ENCODE measurements at regions not wholly inside any gene's neighbourhood (a gene's known extent, or its start where the extent isn't known, plus 50 kb on each side); places are given as distances from the start of the nearest gene placed in this dataset.

- no peak overlapping the region for H2AFZ ChIP-seq (ENCODE audit: low read depth, low read length)
- H3K4me3 ChIP-seq (replicated peaks in 1 of 3; ENCODE audit: insufficient read depth in 1 of 3, low read depth in 1 of 3, low read length in 3 of 3) = no peak overlapping the region
- no peaks in the 10 kb centered on the region for H3K27me3 ChIP-seq (ENCODE audit: control insufficient read depth in 2 of 2, insufficient read depth in 2 of 2, low read length in 2 of 2)
- peaks cover 22% of the 10 kb centered on the region for H3K4me1 ChIP-seq (ENCODE audit: control insufficient read depth, extremely low read depth, insufficient read depth, low read length)
- no peaks in the 10 kb centered on the region for H3K9me3 ChIP-seq (replicated peaks; ENCODE audit: control insufficient read depth, insufficient read depth, low read length)
- H3K9ac ChIP-seq (replicated peaks; ENCODE audit: extremely low read depth, insufficient read depth, low read length) = no peak overlapping the region
- no peak overlapping the region for H3K4me2 ChIP-seq (ENCODE audit: insufficient read depth, low read length)
- ChIA-PET POLR2A (no interaction called here), CTCF (interaction anchor here (0.6 to 1.1 kb wide), 5 partner anchors 11 to 164 kb away, joined by 3 to 5 read pairs (median 3); no protein-coding TSS in a partner anchor)
- no peak for FAIRE-seq
- dilution Hi-C loops (cut with MboI; ENCODE audit: extremely low pct_ligation_motif_present, low sequenced_read_pairs) = no loop called here
- H3K79me2 ChIP-seq (ENCODE audit: control insufficient read depth, insufficient read depth, low read length) = peaks cover 15% of the 10 kb centered on the region
- TF ChIP-seq MYC (IDR thresholded peaks at IDR 0.05; ENCODE audit: low read depth, low read length) = no peak
- peak; percentile 30 to 56 for TF ChIP-seq CTCF (IDR thresholded peaks at IDR 0.05; ENCODE audit: extremely low read depth in 1 of 2, insufficient read depth in 1 of 2, low read depth in 1 of 2, low read length in 2 of 2)
- no peaks in the 10 kb centered on the region for H4K20me1 ChIP-seq (replicated peaks; ENCODE audit: control insufficient read depth, extremely low read depth, insufficient read depth, low read length)
- peaks cover 0 to 8% of the 10 kb centered on the region in 2 experiments for H3K36me3 ChIP-seq (ENCODE audit: control insufficient read depth in 2 of 2, extremely low read depth in 1 of 2, insufficient read depth in 2 of 2, low read length in 2 of 2)
- DNase-seq (ENCODE audit: low read depth, low spot score) = peak; percentile 40
- intact Hi-C loops (cut with micrococcal nuclease) = no loop called here
- BruUV-seq (replicated peaks) = no TSS peak
- H3K27ac ChIP-seq (ENCODE audit: insufficient read depth, low read depth, low read length) = no peak overlapping the region
- H3K9me1 ChIP-seq (replicated peaks; ENCODE audit: control insufficient read depth, extremely low read depth, insufficient read depth, low read length) = no peaks in the 10 kb centered on the region
Measured at GRCh38 chr17:64773836-64774761, 112.0 kb upstream of the SMURF2 start.

- Histone ChIP-seq H3K4me1 (ENCODE audit: control insufficient read depth, extremely low read depth, insufficient read depth, low read length) (peaks cover 22% of the 10 kb centered on the region), H3K9me1 (replicated peaks; ENCODE audit: control insufficient read depth, extremely low read depth, insufficient read depth, low read length) (no peaks in the 10 kb centered on the region), H3K27ac (ENCODE audit: insufficient read depth, low read depth, low read length) (no peak overlapping the region), H3K4me2 (ENCODE audit: insufficient read depth, low read length) (no peak overlapping the region), H3K36me3 (ENCODE audit: control insufficient read depth in 2 of 2, extremely low read depth in 1 of 2, insufficient read depth in 2 of 2, low read length in 2 of 2) (peaks cover 0 to 5% of the 10 kb centered on the region in 2 experiments), H4K20me1 (replicated peaks; ENCODE audit: control insufficient read depth, extremely low read depth, insufficient read depth, low read length) (no peaks in the 10 kb centered on the region), H3K79me2 (ENCODE audit: control insufficient read depth, insufficient read depth, low read length) (peaks cover 12% of the 10 kb centered on the region), H2AFZ (ENCODE audit: low read depth, low read length) (no peak overlapping the region), H3K4me3 (replicated peaks in 1 of 3; ENCODE audit: insufficient read depth in 1 of 3, low read depth in 1 of 3, low read length in 3 of 3) (no peak overlapping the region), H3K9ac (replicated peaks; ENCODE audit: extremely low read depth, insufficient read depth, low read length) (no peak overlapping the region), H3K9me3 (replicated peaks; ENCODE audit: control insufficient read depth, insufficient read depth, low read length) (no peaks in the 10 kb centered on the region), H3K27me3 (ENCODE audit: control insufficient read depth in 2 of 2, insufficient read depth in 2 of 2, low read length in 2 of 2) (no peaks in the 10 kb centered on the region)
- intact Hi-C loops (cut with micrococcal nuclease) = no loop called here
- CTCF ChIA-PET = interaction anchor here (1.1 kb wide), 1 partner anchor 32 kb away, joined by 5 read pairs; no protein-coding TSS in a partner anchor
- POLR2A ChIA-PET = no interaction called here
- dilution Hi-C loops (cut with MboI; ENCODE audit: extremely low pct_ligation_motif_present, low sequenced_read_pairs) = no loop called here
- FAIRE-seq (no peak), DNase-seq (ENCODE audit: low read depth, low spot score) (no peak)
- BruUV-seq (replicated peaks) = no TSS peak
- TF ChIP-seq CTCF (IDR thresholded peaks at IDR 0.05; ENCODE audit: extremely low read depth in 1 of 2, insufficient read depth in 1 of 2, low read depth in 1 of 2, low read length in 2 of 2) = no peak
- TF ChIP-seq GATA2 (IDR thresholded peaks at IDR 0.05; ENCODE audit: insufficient read depth, insufficient read length, low read depth, low read length) = no peak
- no peak for TF ChIP-seq MAX (IDR thresholded peaks at IDR 0.05; ENCODE audit: insufficient read depth, insufficient read length)
- no peak for TF ChIP-seq FOS (IDR thresholded peaks at IDR 0.05; ENCODE audit: borderline replicate concordance, insufficient read depth, low read length)
- TF ChIP-seq JUN (IDR thresholded peaks at IDR 0.05; ENCODE audit: borderline replicate concordance, insufficient read depth, insufficient read length, low read depth) = no peak
- TF ChIP-seq EZH2 (IDR thresholded peaks at IDR 0.05; ENCODE audit: borderline replicate concordance, low read depth, low read length, severe bottlenecking) = no peak
- TF ChIP-seq POLR2A (IDR thresholded peaks at IDR 0.05; ENCODE audit: low read depth, low read length) = no peak
- TF ChIP-seq POLR2AphosphoS5 (IDR thresholded peaks at IDR 0.05; ENCODE audit: insufficient read depth, low read depth, low read length) = no peak
- no peak for TF ChIP-seq MYC (IDR thresholded peaks at IDR 0.05; ENCODE audit: low read depth, low read length)
Measured at GRCh38 chr17:64773386-64773835, 111.3 kb upstream of the SMURF2 start.

All from endothelial cell of umbilical vein (primary cell).